ENCODE measurements at regions not wholly inside any gene's neighbourhood (a gene's known extent, or its start where the extent isn't known, plus 50 kb on each side); places are given as distances from the start of the nearest gene placed in this dataset.
"Not testable (repeated sequence)": the region's sequence is repeated elsewhere in the genome, so short reads cannot be mapped to it uniquely, and the experiment has no call there.

DNA sequence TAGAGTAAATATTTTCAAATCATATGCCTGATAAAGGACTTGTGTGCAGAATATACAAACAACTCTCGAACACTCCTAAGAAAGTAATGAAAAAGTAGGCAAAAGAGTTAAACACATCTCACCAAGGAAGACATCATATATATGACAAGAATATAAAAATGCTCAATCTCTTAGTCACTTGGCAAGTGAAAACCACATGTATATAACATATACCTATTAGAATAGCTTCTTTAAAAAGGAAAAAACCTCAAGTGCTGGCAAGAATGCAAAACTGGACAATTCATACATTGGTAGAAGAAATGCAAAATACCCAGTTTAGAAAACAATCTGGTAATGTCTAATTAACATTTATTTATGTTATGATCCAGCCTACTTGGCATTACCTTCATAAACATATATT is 146.6 kb upstream of the DGKB start:
- DNase-seq (ENCODE audit: low spot score) = no peak

GRCh38 chr7:15046861-15047260 is 144.3 kb upstream of the DGKB start:
- no peak for DNase-seq (ENCODE audit: low spot score)

- no peak for DNase-seq (ENCODE audit: low spot score)
These were observed 141.4 kb upstream of the DGKB start for GRCh38 chr7:15043931-15044330.

DNA sequence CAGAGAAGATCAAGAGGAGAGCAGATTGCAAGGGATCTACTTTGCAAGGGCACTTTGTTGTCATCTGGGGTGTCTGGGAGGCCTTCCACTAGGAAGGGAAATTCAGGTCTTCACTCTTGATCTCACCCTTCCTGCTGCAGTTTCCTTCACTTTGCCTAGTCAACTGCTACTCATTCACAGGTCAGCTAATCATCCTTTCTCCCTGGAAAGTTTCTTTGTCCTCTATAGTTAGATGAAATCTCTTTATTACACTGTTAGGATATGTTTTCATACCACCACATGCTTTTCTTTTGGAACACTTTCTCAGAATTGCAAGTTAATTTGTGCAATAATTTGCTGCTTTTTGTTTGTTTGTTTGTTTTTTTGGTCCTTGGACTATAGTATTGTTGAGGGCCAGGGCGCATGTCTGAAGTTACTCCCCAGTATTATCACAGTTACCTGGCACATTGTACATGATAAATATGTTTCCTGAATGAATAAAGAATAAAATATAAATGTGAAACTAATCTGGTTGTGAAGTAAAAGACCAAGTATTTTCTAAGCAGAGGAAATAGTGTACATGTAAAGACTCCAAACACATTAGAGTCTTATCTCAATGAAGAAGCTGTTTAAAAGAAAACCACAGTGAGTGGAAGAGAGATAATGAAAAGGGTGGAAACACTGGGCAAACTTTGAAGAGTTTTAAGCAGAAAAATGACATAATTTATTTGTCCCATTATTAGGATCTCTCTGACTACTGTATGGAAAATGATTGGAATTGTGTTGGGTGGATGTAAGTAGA is 139.9 kb upstream of the DGKB start:
- no peak for DNase-seq (ENCODE audit: low spot score)

GRCh38 chr7:15041226-15041625 is 138.7 kb upstream of the DGKB start:
- DNase-seq (ENCODE audit: low spot score) = no peak

DNA sequence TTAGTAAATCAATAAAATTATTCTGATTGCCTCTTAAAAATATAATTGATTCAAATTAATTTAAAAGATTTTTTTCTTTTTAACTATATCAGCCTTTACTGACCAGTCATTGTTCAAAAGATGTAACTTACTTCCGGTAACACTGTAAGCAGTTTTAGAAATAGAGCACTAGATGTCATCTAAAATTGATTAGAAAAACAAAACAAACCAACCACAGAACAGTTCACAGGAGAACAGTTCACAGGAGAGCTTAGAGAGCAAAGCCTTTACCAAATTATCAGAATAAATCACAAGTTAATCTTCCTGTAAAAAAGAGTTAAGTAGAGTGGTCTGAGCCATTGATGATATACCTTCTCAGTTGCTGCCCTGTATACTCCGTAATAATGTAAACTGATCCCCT is 133.3 kb upstream of the DGKB start:
- DNase-seq (ENCODE audit: low spot score) = no peak

GRCh38 chr7:15033039-15033438 is 130.5 kb upstream of the DGKB start:
- no peak for DNase-seq (ENCODE audit: low spot score)

DNA sequence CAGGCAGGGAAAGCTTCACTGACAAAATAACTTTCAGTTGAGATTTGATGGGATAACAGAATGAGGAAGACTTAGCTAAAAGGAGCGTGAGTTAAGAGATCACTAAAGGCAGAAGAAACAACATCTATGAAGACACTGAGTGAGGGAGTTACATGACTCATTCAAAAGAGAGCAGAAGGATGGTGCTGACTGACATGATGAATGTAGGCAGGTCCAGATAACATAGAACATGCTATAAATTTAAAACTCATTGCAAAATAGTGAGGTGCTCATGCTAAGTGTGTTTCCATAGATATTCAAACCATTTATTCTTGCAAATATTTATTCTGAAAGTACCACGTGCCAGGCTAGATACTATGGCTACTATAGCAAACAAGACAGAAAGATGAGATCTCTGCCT is 116.4 kb upstream of the DGKB start:
- no peak for DNase-seq (ENCODE audit: low spot score)

DNA sequence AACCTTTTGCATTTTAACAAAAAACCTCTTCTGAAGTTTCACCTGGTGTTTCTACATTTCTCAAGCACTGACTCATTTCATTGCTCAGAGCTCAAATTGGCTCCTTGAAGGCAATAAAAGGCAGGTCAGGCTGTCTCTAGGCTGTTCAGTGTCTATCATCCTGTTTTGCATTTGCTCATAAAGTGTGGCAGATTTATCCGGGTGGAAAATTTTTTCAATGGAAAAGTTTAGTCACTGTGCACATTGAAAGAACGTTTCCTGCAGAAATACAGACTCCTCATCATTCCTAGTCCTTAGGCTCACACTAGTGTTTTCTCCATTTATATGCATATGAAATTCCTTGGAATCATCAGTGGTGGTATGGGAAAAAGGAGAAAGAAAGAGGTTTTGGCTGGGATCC is 114.2 kb upstream of the DGKB start:
- no peak for DNase-seq (ENCODE audit: low spot score)

DNA sequence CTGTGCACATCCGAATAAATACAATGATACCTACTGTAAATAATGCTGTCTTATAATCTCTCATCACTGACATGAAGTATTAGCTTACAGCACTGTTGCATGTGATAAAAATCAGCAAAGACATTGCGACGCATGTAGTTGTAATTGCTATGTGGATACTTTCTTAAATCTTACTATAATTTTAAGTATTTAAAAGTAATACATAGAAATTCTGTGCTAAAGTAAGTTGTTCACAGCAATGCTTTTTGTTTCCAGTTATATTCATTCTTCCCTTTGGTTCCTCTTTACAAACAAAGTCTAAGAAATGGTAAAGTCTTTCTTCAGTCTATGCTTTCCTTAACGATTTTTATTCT is 113.7 kb upstream of the DGKB start:
- no peak for DNase-seq (ENCODE audit: low spot score)

- DNase-seq (ENCODE audit: low spot score) = peak; percentile 51
These were observed 113.2 kb upstream of the DGKB start for GRCh38 chr7:15015545-15016314.

DNA sequence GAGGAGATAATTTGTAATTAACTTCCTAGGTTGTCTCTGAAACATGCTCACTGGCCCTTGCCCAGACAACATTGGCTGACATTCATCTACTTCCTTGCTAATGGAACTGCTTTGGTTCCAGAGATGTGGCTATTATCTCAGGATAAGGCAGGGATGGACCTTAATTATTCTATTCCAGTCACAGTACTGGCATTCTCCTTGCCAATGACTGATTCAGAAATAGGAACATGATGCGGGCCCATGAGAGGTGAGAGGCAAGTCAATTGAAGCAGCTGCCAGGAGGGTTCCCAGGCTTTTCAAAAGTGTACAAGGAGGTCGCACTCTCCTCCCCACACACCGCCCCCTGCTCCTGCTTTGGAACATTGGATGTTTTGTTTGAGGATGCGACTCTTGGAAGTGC is 109.6 kb upstream of the DGKB start:
- DNase-seq (ENCODE audit: low spot score) = no peak

GRCh38 chr7:15011289-15011688 is 108.7 kb upstream of the DGKB start:
- DNase-seq (ENCODE audit: low spot score) = no peak

- no peak for DNase-seq (ENCODE audit: low spot score)
These were observed 105.0 kb upstream of the DGKB start for GRCh38 chr7:15007507-15007906.

DNA sequence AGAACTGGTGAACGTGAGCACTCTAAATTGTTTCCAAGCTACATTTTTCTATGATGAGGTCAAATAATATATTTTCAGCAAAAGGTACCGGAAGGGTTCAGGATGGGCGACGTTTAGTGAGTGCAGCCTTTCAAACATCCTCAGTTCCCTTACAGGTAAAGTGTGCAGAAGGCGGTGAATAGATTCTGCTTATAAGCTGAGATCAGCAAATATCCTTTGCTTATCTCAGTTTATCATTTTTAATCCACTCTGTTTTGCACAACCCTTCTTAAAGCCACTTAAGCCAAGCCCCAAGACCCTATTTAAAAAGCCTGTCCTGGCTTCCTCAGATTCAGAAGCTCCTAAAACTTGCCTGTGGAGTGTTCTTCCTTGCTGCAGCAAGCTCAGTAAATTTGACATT is 103.1 kb upstream of the DGKB start:
- no peak for DNase-seq (ENCODE audit: low spot score)

DNA sequence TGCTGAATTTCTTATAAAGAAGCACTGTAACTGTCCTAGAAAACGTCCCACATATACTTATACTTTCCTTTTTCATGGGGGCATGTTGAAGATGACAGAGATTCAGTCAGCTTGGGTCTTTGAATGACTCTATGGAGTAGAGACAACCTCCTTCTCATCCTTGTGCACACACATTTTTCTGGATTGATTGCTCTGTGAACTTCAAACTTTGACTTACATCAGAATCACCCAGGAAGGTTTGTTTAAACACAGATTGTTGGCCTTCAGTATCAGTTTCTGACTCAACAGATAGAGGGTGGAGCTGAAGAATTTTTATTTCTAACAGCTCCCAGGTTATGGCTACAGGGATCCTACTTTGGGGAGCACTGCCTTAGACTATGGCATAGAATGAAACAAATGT is 97.6 kb upstream of the DGKB start:
- DNase-seq (ENCODE audit: low spot score) = no peak

- no peak for DNase-seq (ENCODE audit: low spot score)
These were observed 96.8 kb upstream of the DGKB start for GRCh38 chr7:14999331-14999730.

DNA sequence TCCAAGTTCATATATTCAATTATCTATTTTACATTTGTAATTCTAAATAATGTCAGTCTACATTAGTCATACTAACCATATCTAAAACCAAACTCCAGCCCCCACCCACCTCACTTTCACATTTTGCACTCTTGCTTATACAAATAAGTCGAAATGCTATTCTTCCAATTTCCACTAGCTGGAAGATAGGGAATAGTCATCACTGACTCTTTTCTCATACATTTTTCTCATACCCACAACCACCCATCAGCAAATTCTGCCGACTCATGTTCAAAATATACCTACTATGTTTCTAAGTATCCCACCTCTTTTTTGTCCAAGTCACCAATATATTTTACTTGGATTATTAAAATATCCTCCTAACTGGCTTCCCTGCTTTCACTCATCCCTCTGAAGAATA is 93.2 kb upstream of the DGKB start:
- no peak for DNase-seq (ENCODE audit: low spot score)

- DNase-seq (ENCODE audit: low spot score) = no peak
These were observed 86.4 kb upstream of the DGKB start for GRCh38 chr7:14988941-14989340.

DNA sequence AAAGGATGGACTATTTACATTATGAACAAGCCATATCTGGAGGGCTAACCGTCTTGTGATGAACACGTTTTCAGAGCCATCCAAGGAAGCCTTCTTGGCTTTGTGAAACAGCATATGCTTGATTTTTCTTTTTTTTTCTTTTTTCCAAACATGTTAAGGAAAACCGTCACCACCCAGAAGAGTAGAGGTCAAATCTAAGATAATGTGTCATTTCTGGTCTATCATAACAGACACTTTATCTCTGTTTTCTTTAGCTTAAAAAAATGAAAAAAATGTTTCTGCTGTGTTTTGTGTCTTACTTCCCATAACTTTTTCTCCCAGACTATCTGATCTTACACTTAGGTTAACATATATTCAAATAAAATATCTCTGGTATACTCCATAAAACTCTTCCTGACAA is 76.1 kb upstream of the DGKB start:
- no peak for DNase-seq (ENCODE audit: low spot score)

DNA sequence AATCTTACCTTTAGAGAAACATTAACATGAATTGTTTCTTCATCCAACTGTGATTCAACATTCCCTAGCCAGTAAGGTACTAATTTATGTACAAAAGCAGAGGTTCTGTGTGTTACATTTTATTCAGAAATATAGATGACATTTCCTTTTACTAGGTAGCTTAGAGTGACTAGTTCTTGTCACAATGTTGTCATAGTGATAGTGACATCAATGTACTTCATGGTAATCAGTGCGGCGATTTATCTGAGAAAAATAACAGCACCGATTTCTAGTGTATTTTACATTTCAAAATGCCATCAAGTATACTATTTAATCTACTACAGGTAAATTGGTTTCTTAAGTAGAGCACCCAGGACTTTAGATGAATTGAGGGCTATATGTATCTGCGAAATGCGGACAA is 72.1 kb upstream of the DGKB start:
- no peak for DNase-seq (ENCODE audit: low spot score)

- DNase-seq (ENCODE audit: low spot score) = no peak
These were observed 71.3 kb upstream of the DGKB start for GRCh38 chr7:14973712-14974428.

GRCh38 chr7:14971678-14972077 is 69.1 kb upstream of the DGKB start:
- DNase-seq (ENCODE audit: low spot score) = not testable (repeated sequence)
